C4-2B (cell line): ENCODE measurements at regions not wholly inside any gene's neighbourhood (a gene's known extent, or its start where the extent isn't known, plus 50 kb on each side); places are given as distances from the start of the nearest gene placed in this dataset.
"Not testable (repeated sequence)": the region's sequence is repeated elsewhere in the genome, so short reads cannot be mapped to it uniquely, and the experiment has no call there.

Source experiments
- ZFX ChIP-seq: fragments of 450-650 bp; IDR thresholded peaks from 2 replicates; pipeline ENCODE4 v1.6.1; 2017
- TF ChIP-seq, protein P1 (sequence below): fragments of 450-650 bp; conservative IDR thresholded peaks from 2 replicates; pipeline ENCODE4 v1.5.1; 2017; ENCODE audit warnings: mild to moderate bottlenecking

DNA sequence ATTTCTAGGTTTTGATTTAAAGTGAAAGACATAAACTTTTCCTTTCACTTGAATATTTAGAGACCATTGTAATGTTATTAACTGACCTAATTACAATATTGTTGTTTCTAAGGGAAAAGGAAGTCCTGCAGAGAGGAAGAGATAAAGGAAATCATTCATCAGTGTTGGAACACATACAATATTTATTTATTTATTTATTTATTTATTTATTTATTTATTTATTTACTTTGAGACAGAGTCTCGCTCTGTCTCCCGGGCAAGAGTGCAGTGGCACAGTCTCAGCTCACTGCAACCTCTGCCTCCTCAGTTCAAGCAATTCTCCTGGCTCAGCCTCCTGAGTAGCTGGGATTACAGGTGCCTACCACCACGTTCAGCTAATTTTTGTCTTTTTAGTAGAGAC is 668.6 kb upstream of the NEGR1 start:
- TF ChIP-seq, protein P1, sequence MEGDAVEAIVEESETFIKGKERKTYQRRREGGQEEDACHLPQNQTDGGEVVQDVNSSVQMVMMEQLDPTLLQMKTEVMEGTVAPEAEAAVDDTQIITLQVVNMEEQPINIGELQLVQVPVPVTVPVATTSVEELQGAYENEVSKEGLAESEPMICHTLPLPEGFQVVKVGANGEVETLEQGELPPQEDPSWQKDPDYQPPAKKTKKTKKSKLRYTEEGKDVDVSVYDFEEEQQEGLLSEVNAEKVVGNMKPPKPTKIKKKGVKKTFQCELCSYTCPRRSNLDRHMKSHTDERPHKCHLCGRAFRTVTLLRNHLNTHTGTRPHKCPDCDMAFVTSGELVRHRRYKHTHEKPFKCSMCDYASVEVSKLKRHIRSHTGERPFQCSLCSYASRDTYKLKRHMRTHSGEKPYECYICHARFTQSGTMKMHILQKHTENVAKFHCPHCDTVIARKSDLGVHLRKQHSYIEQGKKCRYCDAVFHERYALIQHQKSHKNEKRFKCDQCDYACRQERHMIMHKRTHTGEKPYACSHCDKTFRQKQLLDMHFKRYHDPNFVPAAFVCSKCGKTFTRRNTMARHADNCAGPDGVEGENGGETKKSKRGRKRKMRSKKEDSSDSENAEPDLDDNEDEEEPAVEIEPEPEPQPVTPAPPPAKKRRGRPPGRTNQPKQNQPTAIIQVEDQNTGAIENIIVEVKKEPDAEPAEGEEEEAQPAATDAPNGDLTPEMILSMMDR, result not testable (repeated sequence)
- TF ChIP-seq ZFX, result not testable (repeated sequence)
